ENCODE measurements at regions not wholly inside any gene's neighbourhood (a gene's known extent, or its start where the extent isn't known, plus 50 kb on each side); places are given as distances from the start of the nearest gene placed in this dataset.

- ATAC-seq (no peak), FAIRE-seq (no peak), DNase-seq (ENCODE audit: low spot score) (no peak)
- Histone ChIP-seq H2AFZ (ENCODE audit: low read length) (no peak overlapping the region), H3K4me3 (replicated peaks in 1 of 3; ENCODE audit: insufficient read depth in 1 of 3, low read depth in 2 of 3, low read length in 3 of 3) (no peak overlapping the region), H3K9ac (ENCODE audit: insufficient read depth, low read depth, low read length) (no peak overlapping the region), H3K9me3 (ENCODE audit: low read length) (peaks cover 8% of the 10 kb centered on the region), H3K27me3 (ENCODE audit: control insufficient read depth in 1 of 2, insufficient read depth in 2 of 2, low read length in 2 of 2) (no peaks in the 10 kb centered on the region), H3K4me2 (ENCODE audit: low read depth, low read length) (no peak overlapping the region), H3K27ac (ENCODE audit: extremely low read length, insufficient read depth, low read length) (no peak overlapping the region), H3K36me3 (replicated peaks in 1 of 2; ENCODE audit: control insufficient read depth in 1 of 2, insufficient read depth in 2 of 2, low read length in 2 of 2) (no peaks in the 10 kb centered on the region), H3K4me1 (ENCODE audit: insufficient read depth, low read length) (peaks cover 50% of the 10 kb centered on the region), H4K20me1 (ENCODE audit: insufficient read depth, low read length) (no peaks in the 10 kb centered on the region), H3K79me2 (ENCODE audit: insufficient read depth, low read length) (no peaks in the 10 kb centered on the region)
- ChIA-PET POLR2A (no interaction called here), CTCF (ENCODE audit: low intra/inter-chr PET ratio, low total read pairs) (no interaction called here)
- in situ Hi-C loops (cut with HindIII; ENCODE audit: extremely low pct_ligation_motif_present, low pct_unique_long_range_greater_than_20kb), result no loop called here
- intact Hi-C loops (cut with micrococcal nuclease; ENCODE audit: unreplicated experiment), result no loop called here
- WGBS (ENCODE audit: low lambda C conversion rate), result 43% methylated on average over 2 of the region's 2 CpGs
- BruUV-seq (replicated peaks), result no TSS peak
- TF ChIP-seq MED1 (CRISPR knock-in tag; IDR thresholded peaks at IDR 0.05) (no peak), ZNF703 (CRISPR knock-in tag; IDR thresholded peaks at IDR 0.05; ENCODE audit: borderline replicate concordance) (no peak), MXD4 (CRISPR knock-in tag; IDR thresholded peaks at IDR 0.05) (no peak), ZNF570 (CRISPR knock-in tag; IDR thresholded peaks at IDR 0.05; ENCODE audit: borderline replicate concordance) (no peak), GTF3A (CRISPR knock-in tag; conservative IDR thresholded peaks at IDR 0.05) (no peak), ATF6 (CRISPR knock-in tag; conservative IDR thresholded peaks at IDR 0.05) (no peak), TEF (CRISPR knock-in tag; IDR thresholded peaks at IDR 0.05) (no peak), HNRNPLL (IDR thresholded peaks at IDR 0.05; ENCODE audit: low read depth, low read length, poor library complexity, severe bottlenecking) (no peak), TSC22D2 (CRISPR knock-in tag; IDR thresholded peaks at IDR 0.05; ENCODE audit: borderline replicate concordance) (no peak), ZNF784 (CRISPR knock-in tag; IDR thresholded peaks at IDR 0.05; ENCODE audit: borderline replicate concordance) (no peak)
- TF ChIP-seq, protein P1, sequence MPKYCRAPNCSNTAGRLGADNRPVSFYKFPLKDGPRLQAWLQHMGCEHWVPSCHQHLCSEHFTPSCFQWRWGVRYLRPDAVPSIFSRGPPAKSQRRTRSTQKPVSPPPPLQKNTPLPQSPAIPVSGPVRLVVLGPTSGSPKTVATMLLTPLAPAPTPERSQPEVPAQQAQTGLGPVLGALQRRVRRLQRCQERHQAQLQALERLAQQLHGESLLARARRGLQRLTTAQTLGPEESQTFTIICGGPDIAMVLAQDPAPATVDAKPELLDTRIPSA (CRISPR knock-in tag; IDR thresholded peaks at IDR 0.05; ENCODE audit: borderline replicate concordance), result no peak
These were observed 458.7 kb upstream of the GCFC2 start for GRCh38 chr2:76169276-76170008.
